ENCODE measurements at regions not wholly inside any gene's neighbourhood (a gene's known extent, or its start where the extent isn't known, plus 50 kb on each side); places are given as distances from the start of the nearest gene placed in this dataset.

DNA sequence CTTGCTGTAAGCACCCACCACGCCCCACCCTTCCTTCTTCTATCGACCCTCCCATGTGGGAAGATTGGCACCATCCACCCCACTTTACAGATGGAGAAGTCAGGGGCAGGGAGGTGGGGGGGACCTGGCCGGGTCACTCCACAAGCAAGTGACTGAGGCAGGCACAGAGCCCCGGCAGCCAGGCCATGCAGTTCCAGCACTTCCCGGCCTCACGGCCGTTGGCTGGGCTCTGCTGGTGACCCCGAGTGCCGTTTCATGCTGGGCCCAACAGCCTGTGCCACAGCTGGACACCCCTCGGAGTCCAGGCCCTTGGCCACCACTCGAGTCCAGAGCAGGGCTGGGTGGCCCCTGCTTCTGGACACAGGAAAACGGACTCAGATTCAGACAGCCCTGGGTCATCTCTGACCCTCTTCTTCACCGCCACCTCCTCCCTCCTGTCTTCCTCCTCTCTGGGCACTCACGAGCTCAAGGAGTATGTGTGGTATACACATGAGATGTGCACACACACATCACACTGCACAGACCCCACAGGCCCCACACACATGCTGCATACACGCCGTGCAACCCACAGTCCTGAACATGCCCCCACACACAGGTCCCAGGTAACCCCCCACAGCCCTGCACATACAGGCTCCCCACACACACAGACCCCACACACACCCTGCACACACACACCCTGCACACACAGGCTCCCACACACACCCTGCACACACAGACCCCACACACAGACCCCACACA is 89.3 kb upstream of the GPC1 start:
- H3K27ac ChIP-seq (ENCODE audit: low read length) = no peak overlapping the region
- H3K4me2 ChIP-seq (ENCODE audit: low read depth, low read length) = no peak overlapping the region
- TF ChIP-seq, protein P1, sequence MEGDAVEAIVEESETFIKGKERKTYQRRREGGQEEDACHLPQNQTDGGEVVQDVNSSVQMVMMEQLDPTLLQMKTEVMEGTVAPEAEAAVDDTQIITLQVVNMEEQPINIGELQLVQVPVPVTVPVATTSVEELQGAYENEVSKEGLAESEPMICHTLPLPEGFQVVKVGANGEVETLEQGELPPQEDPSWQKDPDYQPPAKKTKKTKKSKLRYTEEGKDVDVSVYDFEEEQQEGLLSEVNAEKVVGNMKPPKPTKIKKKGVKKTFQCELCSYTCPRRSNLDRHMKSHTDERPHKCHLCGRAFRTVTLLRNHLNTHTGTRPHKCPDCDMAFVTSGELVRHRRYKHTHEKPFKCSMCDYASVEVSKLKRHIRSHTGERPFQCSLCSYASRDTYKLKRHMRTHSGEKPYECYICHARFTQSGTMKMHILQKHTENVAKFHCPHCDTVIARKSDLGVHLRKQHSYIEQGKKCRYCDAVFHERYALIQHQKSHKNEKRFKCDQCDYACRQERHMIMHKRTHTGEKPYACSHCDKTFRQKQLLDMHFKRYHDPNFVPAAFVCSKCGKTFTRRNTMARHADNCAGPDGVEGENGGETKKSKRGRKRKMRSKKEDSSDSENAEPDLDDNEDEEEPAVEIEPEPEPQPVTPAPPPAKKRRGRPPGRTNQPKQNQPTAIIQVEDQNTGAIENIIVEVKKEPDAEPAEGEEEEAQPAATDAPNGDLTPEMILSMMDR (IDR thresholded peaks at IDR 0.05; ENCODE audit: low read length) = no peak
- no peak for TF ChIP-seq EZH2phosphoT487 (IDR thresholded peaks at IDR 0.05; ENCODE audit: low read length)
- TF ChIP-seq EZH2 (optimal IDR thresholded peaks at IDR 0.05; ENCODE audit: low read depth, low read length) = no peak
- no peaks in the 10 kb centered on the region for H3K36me3 ChIP-seq (replicated peaks; ENCODE audit: insufficient read depth, low read length)
- peaks cover 13% of the 10 kb centered on the region for H3K4me1 ChIP-seq (ENCODE audit: low read length)
- H3K9me2 ChIP-seq (replicated peaks; ENCODE audit: insufficient read depth, low read length) = no peaks in the 10 kb centered on the region
- H3K9ac ChIP-seq (ENCODE audit: low read length) = no peak overlapping the region
- DNase-seq = no peak
- no peaks in the 10 kb centered on the region for H3K9me3 ChIP-seq (replicated peaks; ENCODE audit: insufficient read depth, low read length)
- H3K27me3 ChIP-seq (replicated peaks; ENCODE audit: insufficient read depth, low read length) = peaks cover 24% of the 10 kb centered on the region
- no peaks in the 10 kb centered on the region for H3K79me2 ChIP-seq (ENCODE audit: low read length)
- no peaks in the 10 kb centered on the region for H4K20me1 ChIP-seq (ENCODE audit: insufficient read depth, low read length)
- no peak overlapping the region for H3K4me3 ChIP-seq (ENCODE audit: low read length)
- H3F3A ChIP-seq (ENCODE audit: insufficient read depth, low read length) = no peaks in the 10 kb centered on the region
- no peak overlapping the region for H2AFZ ChIP-seq (ENCODE audit: low read length)

DNA sequence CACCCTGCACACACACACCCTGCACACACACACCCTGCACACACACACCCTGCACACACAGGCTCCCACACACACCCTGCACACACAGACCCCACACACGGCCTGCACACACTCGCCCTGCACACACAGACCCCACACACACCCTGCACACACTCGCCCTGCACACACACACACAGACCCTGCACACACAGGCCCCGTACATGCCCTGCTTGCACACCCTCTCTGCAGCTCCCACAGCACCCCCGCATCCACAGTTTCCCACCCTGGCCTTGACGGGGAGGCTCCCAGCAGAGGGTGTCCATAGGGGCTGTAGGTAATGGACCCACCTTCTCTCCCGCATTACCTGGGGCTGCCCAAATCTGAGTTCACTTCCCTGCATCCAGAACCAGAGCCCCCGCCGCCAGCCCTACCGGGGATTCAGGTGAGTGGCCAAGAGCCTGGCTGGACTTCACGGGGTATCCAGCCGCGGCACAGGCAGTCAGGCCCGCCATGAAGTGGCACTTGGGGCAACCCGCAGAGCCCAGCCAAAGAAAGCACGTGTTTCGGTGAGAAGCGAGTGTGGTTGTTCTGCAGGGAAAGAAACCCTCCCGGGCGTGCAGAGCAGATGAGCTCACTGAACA is 88.6 kb upstream of the GPC1 start:
- Histone ChIP-seq H3K27me3 (replicated peaks; ENCODE audit: insufficient read depth, low read length) (peaks cover 18% of the 10 kb centered on the region), H2AFZ (ENCODE audit: low read length) (no peak overlapping the region)

DNA sequence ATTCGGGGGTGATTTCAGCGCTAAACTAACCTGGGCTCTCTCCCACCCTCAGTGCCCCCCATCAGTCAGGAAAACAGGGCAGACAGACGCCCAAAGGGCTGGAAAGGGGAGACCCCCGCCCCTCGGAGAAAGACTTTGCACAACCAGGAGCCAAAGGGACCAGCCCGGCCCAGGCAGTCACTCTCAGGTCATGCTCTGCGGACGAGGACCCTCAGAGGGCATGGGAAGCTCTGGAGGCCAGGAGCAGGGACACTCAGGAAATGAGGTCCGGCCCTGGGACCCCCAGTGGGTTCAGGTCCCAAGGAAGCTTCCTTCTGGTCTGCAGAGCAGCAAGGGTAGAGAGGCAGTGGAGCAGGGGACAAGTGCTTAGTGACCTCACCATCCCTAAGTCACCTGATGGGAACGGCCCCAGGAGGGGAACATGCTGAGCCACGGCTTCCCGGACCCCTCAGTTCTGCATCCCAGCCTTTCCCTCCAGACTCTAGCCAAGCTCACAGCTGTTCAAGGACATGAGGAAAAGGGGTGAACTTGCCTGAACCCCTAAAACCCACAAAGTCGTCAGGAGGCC is 88.0 kb upstream of the GPC1 start:
- TF ChIP-seq EZH2 (optimal IDR thresholded peaks at IDR 0.05; ENCODE audit: low read depth, low read length) (no peak), EZH2phosphoT487 (IDR thresholded peaks at IDR 0.05; ENCODE audit: low read length) (no peak)
- TF ChIP-seq, protein P1 (IDR thresholded peaks at IDR 0.05; ENCODE audit: low read length) = no peak
- Histone ChIP-seq H3K9me2 (replicated peaks; ENCODE audit: insufficient read depth, low read length) (no peaks in the 10 kb centered on the region), H3K27ac (ENCODE audit: low read length) (no peak overlapping the region), H3F3A (ENCODE audit: insufficient read depth, low read length) (no peaks in the 10 kb centered on the region), H3K9ac (ENCODE audit: low read length) (no peak overlapping the region), H4K20me1 (ENCODE audit: insufficient read depth, low read length) (no peaks in the 10 kb centered on the region), H3K27me3 (replicated peaks; ENCODE audit: insufficient read depth, low read length) (peaks cover 15% of the 10 kb centered on the region), H3K79me2 (ENCODE audit: low read length) (no peaks in the 10 kb centered on the region), H3K4me3 (ENCODE audit: low read length) (no peak overlapping the region), H2AFZ (ENCODE audit: low read length) (no peak overlapping the region), H3K4me2 (ENCODE audit: low read depth, low read length) (no peak overlapping the region), H3K4me1 (ENCODE audit: low read length) (peaks cover 13% of the 10 kb centered on the region), H3K9me3 (replicated peaks; ENCODE audit: insufficient read depth, low read length) (no peaks in the 10 kb centered on the region), H3K36me3 (replicated peaks; ENCODE audit: insufficient read depth, low read length) (no peaks in the 10 kb centered on the region)
- no peak for DNase-seq

More for the DNA sequence above, 88.6 kb upstream of the GPC1 start:
- no peaks in the 10 kb centered on the region for H3K9me3 ChIP-seq (replicated peaks; ENCODE audit: insufficient read depth, low read length)
- H4K20me1 ChIP-seq (ENCODE audit: insufficient read depth, low read length) = no peaks in the 10 kb centered on the region
- H3F3A ChIP-seq (ENCODE audit: insufficient read depth, low read length) = no peaks in the 10 kb centered on the region
- peaks cover 13% of the 10 kb centered on the region for H3K4me1 ChIP-seq (ENCODE audit: low read length)
- H3K9me2 ChIP-seq (replicated peaks; ENCODE audit: insufficient read depth, low read length) = no peaks in the 10 kb centered on the region
- no peak overlapping the region for H3K4me3 ChIP-seq (ENCODE audit: low read length)
- no peaks in the 10 kb centered on the region for H3K36me3 ChIP-seq (replicated peaks; ENCODE audit: insufficient read depth, low read length)
- no peak for DNase-seq
- H3K4me2 ChIP-seq (ENCODE audit: low read depth, low read length) = no peak overlapping the region
- H3K27ac ChIP-seq (ENCODE audit: low read length) = no peak overlapping the region
- H3K9ac ChIP-seq (ENCODE audit: low read length) = no peak overlapping the region
- no peaks in the 10 kb centered on the region for H3K79me2 ChIP-seq (ENCODE audit: low read length)
- TF ChIP-seq EZH2phosphoT487 (IDR thresholded peaks at IDR 0.05; ENCODE audit: low read length) (no peak), EZH2 (optimal IDR thresholded peaks at IDR 0.05; ENCODE audit: low read depth, low read length) (no peak)
- TF ChIP-seq, protein P1 (IDR thresholded peaks at IDR 0.05; ENCODE audit: low read length) = no peak
